Spleen (tissue), 11 donors: ENCODE measurements at regions not wholly inside any gene's neighbourhood (a gene's known extent, or its start where the extent isn't known, plus 50 kb on each side); places are given as distances from the start of the nearest gene placed in this dataset.

Source experiments
- DNase-seq: peaks from one replicate; pipeline ENCODE4 v3.0.0-alpha.2; 2020
- H3K27ac ChIP-seq, 8 donors: fragments of 200-600 bp; sonication (generic) in 7 of 8; 1 replicate in 4 of 8; 2 replicates in 4 of 8; pipeline versions ENCODE4 v1.5.0 to v1.8.0; 2016 to 2021; ENCODE audit warnings: inconsistent platforms in 4 of 8, mild to moderate bottlenecking in 4 of 8, moderate library complexity in 1 of 8
- H3K27me3 ChIP-seq, 7 donors: fragments of 200-600 bp; sonication (generic) in 6 of 7; replicated peaks in 1 of 7; 1 replicate in 4 of 7; 2 replicates in 3 of 7; pipeline versions ENCODE4 v1.5.0 to v1.8.0; 2016 to 2021; ENCODE audit warnings: inconsistent platforms in 3 of 7, mild to moderate bottlenecking in 1 of 7
- H3K36me3 ChIP-seq, 6 donors: fragments of 200-600 bp; sonication (generic) in 5 of 6; 1 replicate in 4 of 6; 2 replicates in 2 of 6; pipeline versions ENCODE4 v1.5.0 to v1.8.0; 2016 to 2021; ENCODE audit warnings: inconsistent platforms in 2 of 6
- H3K4me1 ChIP-seq, 6 donors: fragments of 200-600 bp; sonication (generic) in 5 of 6; 1 replicate in 3 of 6; 2 replicates in 3 of 6; pipeline versions ENCODE4 v1.5.0 to v1.8.0; 2016 to 2021; ENCODE audit warnings: inconsistent platforms in 3 of 6
- H3K4me3 ChIP-seq, 8 donors: fragments of 200-600 bp; sonication (generic) in 7 of 8; 1 replicate in 4 of 8; 2 replicates in 4 of 8; pipeline versions ENCODE4 v1.5.0 to v1.8.0; 2016 to 2021; ENCODE audit warnings: inconsistent platforms in 4 of 8, mild to moderate bottlenecking in 4 of 8, moderate library complexity in 2 of 8
- H3K9me3 ChIP-seq, 8 donors: fragments of 200-600 bp; sonication (generic) in 7 of 8; 1 replicate in 4 of 8; 2 replicates in 4 of 8; pipeline versions ENCODE4 v1.5.0 to v1.8.0; 2016 to 2021; ENCODE audit warnings: inconsistent platforms in 4 of 8
- POLR2A ChIP-seq, 3 donors: fragments of 450-650 bp; IDR thresholded peaks; one replicate each; pipeline ENCODE4 v1.5.1; 2017; ENCODE audit warnings: antibody characterized with exemption in 3 of 3, mild to moderate bottlenecking in 1 of 3
- POLR2AphosphoS5 ChIP-seq, 3 donors: sonication (generic); formaldehyde crosslinking; IDR thresholded peaks; one replicate each; pipeline ENCODE4 v1.5.1; 2017; ENCODE audit warnings: antibody characterized with exemption in 3 of 3
- WGBS, 5 donors: extraction: QIAGEN DNeasy Blood & Tissue Kit in 3 of 5; methylation state at CpG; one replicate each; pipeline versions ENCODE4 v1.1.5 to v1.1.7; 2013 to 2018; 5-methylcytosine and 5-hydroxymethylcytosine counted together
- intact Hi-C: fragments of 100-400 bp; cut with DNase I; formaldehyde crosslinking; loops from one replicate; pipeline ENCODE4 v1.15.0; 2023; ENCODE audit warnings: low total_unique reads
- TF ChIP-seq, protein P1 (sequence below), 11 experiments: fragments of 200-600 bp in 7 of 11; fragments of 450-650 bp in 4 of 11; sonication (generic) in 4 of 11; IDR thresholded peaks in 8 of 11; conservative IDR thresholded peaks in 3 of 11; 1 replicate in 7 of 11; 2 replicates in 4 of 11; pipeline versions ENCODE4 v1.4.0 to v1.8.0; 2016 to 2021; ENCODE audit warnings: antibody characterized with exemption in 11 of 11, inconsistent platforms in 4 of 11, mild to moderate bottlenecking in 1 of 11
- donor health status: healthy with polysubstance abuse.
- donor health status: DM: no; HTN: no; CAD: no; lungs with moderate emphysema.
- donor health status: DM: no; HTN: no; CAD: no.
- donor health status: Bipolar disorder and iron deficiency.
- donor health status: healthy.
- donor health status: DM: no; HTN: no; CAD: no.
- donor health status: DM: yes; HTN: yes; CAD: no.

DNA sequence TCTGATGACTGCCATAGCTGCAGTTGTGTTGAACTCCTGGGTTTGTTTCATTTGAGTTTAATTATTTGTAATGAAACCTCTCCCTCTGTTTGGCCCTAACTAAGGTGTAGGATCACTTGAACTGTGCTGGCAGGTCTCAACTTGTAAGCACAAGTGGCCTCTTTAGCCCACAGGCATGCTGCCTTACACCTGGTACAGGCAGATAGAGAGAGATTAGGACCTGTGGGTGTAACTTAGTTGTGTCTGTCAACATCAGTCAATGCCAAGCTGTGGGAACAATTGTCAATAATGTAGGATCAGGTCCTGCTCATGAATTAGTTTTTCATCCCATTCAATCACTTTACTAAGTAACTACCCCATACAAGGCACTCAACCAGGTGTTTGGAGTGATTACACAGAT is 263.0 kb upstream of the G2E3 start:
- TF ChIP-seq, protein P1, sequence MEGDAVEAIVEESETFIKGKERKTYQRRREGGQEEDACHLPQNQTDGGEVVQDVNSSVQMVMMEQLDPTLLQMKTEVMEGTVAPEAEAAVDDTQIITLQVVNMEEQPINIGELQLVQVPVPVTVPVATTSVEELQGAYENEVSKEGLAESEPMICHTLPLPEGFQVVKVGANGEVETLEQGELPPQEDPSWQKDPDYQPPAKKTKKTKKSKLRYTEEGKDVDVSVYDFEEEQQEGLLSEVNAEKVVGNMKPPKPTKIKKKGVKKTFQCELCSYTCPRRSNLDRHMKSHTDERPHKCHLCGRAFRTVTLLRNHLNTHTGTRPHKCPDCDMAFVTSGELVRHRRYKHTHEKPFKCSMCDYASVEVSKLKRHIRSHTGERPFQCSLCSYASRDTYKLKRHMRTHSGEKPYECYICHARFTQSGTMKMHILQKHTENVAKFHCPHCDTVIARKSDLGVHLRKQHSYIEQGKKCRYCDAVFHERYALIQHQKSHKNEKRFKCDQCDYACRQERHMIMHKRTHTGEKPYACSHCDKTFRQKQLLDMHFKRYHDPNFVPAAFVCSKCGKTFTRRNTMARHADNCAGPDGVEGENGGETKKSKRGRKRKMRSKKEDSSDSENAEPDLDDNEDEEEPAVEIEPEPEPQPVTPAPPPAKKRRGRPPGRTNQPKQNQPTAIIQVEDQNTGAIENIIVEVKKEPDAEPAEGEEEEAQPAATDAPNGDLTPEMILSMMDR (IDR thresholded peaks at IDR 0.05 in 8 of 11, conservative IDR thresholded peaks at IDR 0.05 in 3 of 11), result no peak
- TF ChIP-seq POLR2A (IDR thresholded peaks at IDR 0.05) (no peak), POLR2AphosphoS5 (IDR thresholded peaks at IDR 0.05) (no peak)
- H3K9me3 ChIP-seq, result no peaks in the 10 kb centered on the region
- H3K27me3 ChIP-seq, result peaks cover 0 to 4% (median 0%) of the 10 kb centered on the region in 7 donors
- no peaks in the 10 kb centered on the region for H3K4me1 ChIP-seq
- no peak overlapping the region for H3K27ac ChIP-seq
- intact Hi-C loops, result no loop called here
- no peaks in the 10 kb centered on the region for H3K36me3 ChIP-seq
- H3K4me3 ChIP-seq, result no peak overlapping the region
- DNase-seq, result no peak

DNA sequence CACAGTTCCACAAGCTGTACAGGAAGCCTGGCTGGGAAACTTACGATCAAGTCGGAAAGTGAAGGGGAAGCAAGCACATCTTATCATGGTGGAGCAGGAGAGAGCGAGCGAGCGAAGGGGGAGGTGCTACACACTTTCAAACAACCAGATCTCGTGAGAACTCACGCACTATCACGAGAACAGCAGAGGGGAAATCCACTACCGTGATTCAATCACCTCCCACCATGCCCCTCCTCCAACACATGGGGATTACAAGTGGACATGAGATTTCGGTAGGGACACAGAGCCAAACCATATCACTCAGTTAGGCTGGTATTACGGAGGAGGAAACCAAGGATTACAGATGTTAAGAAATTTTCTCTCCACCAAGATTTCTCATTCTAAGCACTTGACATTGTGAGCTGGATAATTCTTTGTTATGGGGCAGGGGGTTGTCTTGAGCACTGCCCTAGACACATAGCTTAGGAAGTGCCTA is 262.0 kb upstream of the G2E3 start:
- no peak for DNase-seq
- WGBS, 5 donors, result 34 to 58% (median 43%) methylated on average over 11 of the region's 11 CpGs

DNA sequence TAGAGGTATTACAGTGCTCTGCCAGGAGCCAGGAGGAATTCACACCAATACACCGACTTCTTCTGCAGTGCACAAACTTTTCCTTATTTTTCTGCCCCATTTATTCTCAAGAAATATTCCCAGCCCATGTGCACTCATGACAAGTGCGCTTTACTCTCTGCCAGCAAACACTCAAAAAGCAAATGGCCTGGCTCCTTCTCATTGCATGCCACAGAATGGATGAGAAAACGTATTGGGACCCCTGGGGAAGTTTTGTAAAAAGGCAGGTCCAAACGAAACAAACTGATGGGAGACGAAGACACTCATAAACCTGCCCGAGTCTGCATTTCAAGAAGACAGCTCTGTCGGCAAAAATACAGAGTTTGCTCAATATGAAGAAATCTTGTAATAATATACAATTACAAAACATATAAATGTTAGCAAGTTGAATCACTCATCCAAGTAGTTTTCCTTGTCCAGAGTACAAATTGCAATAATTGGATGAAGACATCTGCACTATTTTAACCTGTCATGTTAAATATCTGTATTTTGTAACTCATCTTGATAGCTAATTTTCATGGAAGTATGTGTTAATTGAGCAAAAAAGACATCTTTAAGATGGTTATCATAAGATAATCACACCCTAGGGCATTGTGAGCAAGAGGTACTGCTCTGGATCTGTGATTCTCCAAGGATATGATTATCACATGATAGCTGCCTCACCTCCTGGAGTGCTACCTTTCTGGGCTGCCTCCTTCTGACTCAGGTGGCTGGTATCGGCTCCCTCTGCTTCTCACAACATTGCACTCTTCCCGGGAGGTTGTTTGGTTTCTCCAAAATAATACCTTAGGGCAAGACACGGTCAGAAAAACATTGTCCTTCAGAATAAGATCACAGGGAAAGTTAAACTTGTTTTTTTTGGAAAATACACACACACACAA is 260.8 kb upstream of the G2E3 start:
- no peaks in the 10 kb centered on the region for H3K9me3 ChIP-seq
- H3K36me3 ChIP-seq, result no peaks in the 10 kb centered on the region
- H3K27me3 ChIP-seq, result peaks cover 0 to 4% (median 0%) of the 10 kb centered on the region in 7 donors
- TF ChIP-seq, protein P1 (IDR thresholded peaks at IDR 0.05 in 8 of 11, conservative IDR thresholded peaks at IDR 0.05 in 3 of 11), result no peak
- TF ChIP-seq POLR2AphosphoS5 (IDR thresholded peaks at IDR 0.05) (no peak), POLR2A (IDR thresholded peaks at IDR 0.05) (no peak)
- intact Hi-C loops, result no loop called here
- no peak overlapping the region for H3K4me3 ChIP-seq
- H3K4me1 ChIP-seq, result no peaks in the 10 kb centered on the region
- no peak overlapping the region for H3K27ac ChIP-seq
- WGBS, 5 donors, result 75 to 88% (median 82%) methylated on average over 10 of the region's 10 CpGs
- no peak for DNase-seq

More for the DNA sequence above, 262.0 kb upstream of the G2E3 start:
- H3K4me1 ChIP-seq, result no peaks in the 10 kb centered on the region
- intact Hi-C loops, result no loop called here
- no peaks in the 10 kb centered on the region for H3K36me3 ChIP-seq
- no peak overlapping the region for H3K4me3 ChIP-seq
- peaks cover 0 to 4% (median 0%) of the 10 kb centered on the region in 7 donors for H3K27me3 ChIP-seq
- TF ChIP-seq, protein P1 (IDR thresholded peaks at IDR 0.05 in 8 of 11, conservative IDR thresholded peaks at IDR 0.05 in 3 of 11), result no peak
- TF ChIP-seq POLR2AphosphoS5 (IDR thresholded peaks at IDR 0.05), result no peak
- TF ChIP-seq POLR2A (IDR thresholded peaks at IDR 0.05), result no peak
- H3K9me3 ChIP-seq, result no peaks in the 10 kb centered on the region
- no peak overlapping the region for H3K27ac ChIP-seq

DNA sequence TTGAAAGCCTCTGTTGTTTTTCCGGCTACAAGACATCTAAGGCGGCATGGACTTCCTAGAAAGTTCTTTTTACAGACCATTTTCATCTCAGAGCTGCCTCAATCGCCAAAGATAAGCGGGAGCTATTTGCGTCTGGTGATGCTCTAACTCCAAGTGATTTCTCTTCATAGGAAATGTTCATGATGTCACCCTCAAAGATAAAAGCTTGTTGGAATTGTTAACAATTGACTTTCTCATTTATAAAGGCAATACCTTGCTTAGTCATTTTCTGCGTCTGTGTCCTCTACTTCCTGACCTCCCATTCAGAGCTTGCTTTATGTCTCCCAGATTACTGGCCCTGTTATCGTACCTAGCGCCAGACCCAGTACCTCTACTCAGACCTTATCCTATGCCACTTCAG is 259.0 kb upstream of the G2E3 start:
- DNase-seq, result no peak
- Histone ChIP-seq H3K36me3 (no peaks in the 10 kb centered on the region), H3K27ac (no peak overlapping the region), H3K27me3 (peaks cover 0 to 4% (median 0%) of the 10 kb centered on the region in 7 donors), H3K4me3 (no peak overlapping the region), H3K4me1 (no peaks in the 10 kb centered on the region), H3K9me3 (no peaks in the 10 kb centered on the region)
- TF ChIP-seq POLR2A (IDR thresholded peaks at IDR 0.05) (no peak), POLR2AphosphoS5 (IDR thresholded peaks at IDR 0.05) (no peak)
- TF ChIP-seq, protein P1 (IDR thresholded peaks at IDR 0.05 in 8 of 11, conservative IDR thresholded peaks at IDR 0.05 in 3 of 11), result no peak
- intact Hi-C loops, result no loop called here
- 70 to 73% (median 71%) methylated on average over 8 of the region's 8 CpGs for WGBS, 5 donors
